ENCODE measurements at regions not wholly inside any gene's neighbourhood (a gene's known extent, or its start where the extent isn't known, plus 50 kb on each side); places are given as distances from the start of the nearest gene placed in this dataset.

DNA sequence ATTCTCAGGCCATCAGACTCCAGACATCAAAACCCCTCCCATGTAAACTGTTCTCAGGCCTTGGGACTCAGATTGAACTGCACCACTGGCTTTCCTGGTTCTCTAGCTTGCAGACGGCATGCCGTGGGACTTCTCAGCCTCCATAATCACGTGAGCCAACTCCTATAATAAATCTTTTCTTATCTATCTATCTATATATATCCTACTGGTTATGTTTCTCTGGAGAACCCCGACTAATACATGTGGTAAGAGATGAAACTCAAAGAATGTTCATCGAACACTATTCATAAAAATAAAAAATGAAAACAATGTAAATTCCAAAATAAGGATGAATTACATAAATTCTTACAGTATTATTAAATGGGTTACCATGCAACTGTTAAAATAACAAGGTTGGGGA is 84.5 kb upstream of the NTRK3 start:
- TF ChIP-seq, protein P1, sequence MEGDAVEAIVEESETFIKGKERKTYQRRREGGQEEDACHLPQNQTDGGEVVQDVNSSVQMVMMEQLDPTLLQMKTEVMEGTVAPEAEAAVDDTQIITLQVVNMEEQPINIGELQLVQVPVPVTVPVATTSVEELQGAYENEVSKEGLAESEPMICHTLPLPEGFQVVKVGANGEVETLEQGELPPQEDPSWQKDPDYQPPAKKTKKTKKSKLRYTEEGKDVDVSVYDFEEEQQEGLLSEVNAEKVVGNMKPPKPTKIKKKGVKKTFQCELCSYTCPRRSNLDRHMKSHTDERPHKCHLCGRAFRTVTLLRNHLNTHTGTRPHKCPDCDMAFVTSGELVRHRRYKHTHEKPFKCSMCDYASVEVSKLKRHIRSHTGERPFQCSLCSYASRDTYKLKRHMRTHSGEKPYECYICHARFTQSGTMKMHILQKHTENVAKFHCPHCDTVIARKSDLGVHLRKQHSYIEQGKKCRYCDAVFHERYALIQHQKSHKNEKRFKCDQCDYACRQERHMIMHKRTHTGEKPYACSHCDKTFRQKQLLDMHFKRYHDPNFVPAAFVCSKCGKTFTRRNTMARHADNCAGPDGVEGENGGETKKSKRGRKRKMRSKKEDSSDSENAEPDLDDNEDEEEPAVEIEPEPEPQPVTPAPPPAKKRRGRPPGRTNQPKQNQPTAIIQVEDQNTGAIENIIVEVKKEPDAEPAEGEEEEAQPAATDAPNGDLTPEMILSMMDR (IDR thresholded peaks at IDR 0.05; ENCODE audit: low read length): no peak
- no peak for TF ChIP-seq EZH2 (IDR thresholded peaks at IDR 0.05; ENCODE audit: borderline replicate concordance, low read length)
